ENCODE measurements at regions not wholly inside any gene's neighbourhood (a gene's known extent, or its start where the extent isn't known, plus 50 kb on each side); places are given as distances from the start of the nearest gene placed in this dataset.

- WGBS, result 93% methylated on average over 3 of the region's 3 CpGs
- Histone ChIP-seq H3K27me3 (ENCODE audit: control insufficient read depth in 4 of 4, insufficient read depth in 4 of 4, low read length in 3 of 4) (no peaks in the 10 kb centered on the region), H3K4me3 (ENCODE audit: low read depth in 1 of 3, low read length in 3 of 3) (no peak overlapping the region), H3K9me3 (ENCODE audit: control insufficient read depth in 4 of 4, low read length in 3 of 4) (peaks cover 0 to 5% (median 4%) of the 10 kb centered on the region in 4 donors), H3K27ac (ENCODE audit: low read depth in 1 of 2, low read length in 2 of 2) (no peak overlapping the region), H3K4me1 (ENCODE audit: control insufficient read depth in 4 of 4, insufficient read depth in 4 of 4, low read length in 3 of 4) (peaks cover 0 to 9% (median 3%) of the 10 kb centered on the region in 4 donors), H3K36me3 (ENCODE audit: control insufficient read depth in 4 of 4, insufficient read depth in 3 of 4, low read depth in 1 of 4, low read length in 3 of 4) (no peaks in the 10 kb centered on the region), H3K9ac (ENCODE audit: low read depth in 1 of 2, low read length in 2 of 2) (no peak overlapping the region)
- DNase-seq (ENCODE audit: low spot score), result no peak
- TF ChIP-seq FOXA2 (IDR thresholded peaks at IDR 0.05), result no peak
Measured at GRCh38 chr1:109819906-109820305, 56.2 kb upstream of the EPS8L3 start.

- WGBS, result 94% methylated on average over 9 of the region's 9 CpGs
- Histone ChIP-seq H3K4me1 (ENCODE audit: control insufficient read depth in 4 of 4, insufficient read depth in 4 of 4, low read length in 3 of 4) (peaks cover 0 to 9% (median 3%) of the 10 kb centered on the region in 4 donors), H3K9ac (ENCODE audit: low read depth in 1 of 2, low read length in 2 of 2) (no peak overlapping the region), H3K36me3 (ENCODE audit: control insufficient read depth in 4 of 4, insufficient read depth in 3 of 4, low read depth in 1 of 4, low read length in 3 of 4) (no peaks in the 10 kb centered on the region), H3K4me3 (ENCODE audit: low read depth in 1 of 3, low read length in 3 of 3) (no peak overlapping the region), H3K27me3 (ENCODE audit: control insufficient read depth in 4 of 4, insufficient read depth in 4 of 4, low read length in 3 of 4) (no peaks in the 10 kb centered on the region), H3K9me3 (ENCODE audit: control insufficient read depth in 4 of 4, low read length in 3 of 4) (peaks cover 0 to 5% (median 4%) of the 10 kb centered on the region in 4 donors), H3K27ac (ENCODE audit: low read depth in 1 of 2, low read length in 2 of 2) (no peak overlapping the region)
- DNase-seq (ENCODE audit: low spot score), result no peak
- TF ChIP-seq EGR1 (IDR thresholded peaks at IDR 0.05; ENCODE audit: low read depth in 2 of 2), result no peak
- no peak for TF ChIP-seq NR2F2 (IDR thresholded peaks at IDR 0.05)
- no peak for TF ChIP-seq GABPA (IDR thresholded peaks at IDR 0.05 in 1 of 2, conservative IDR thresholded peaks at IDR 0.05 in 1 of 2)
- TF ChIP-seq TAF1 (conservative IDR thresholded peaks at IDR 0.05), result no peak
- TF ChIP-seq CTCF (IDR thresholded peaks at IDR 0.05; ENCODE audit: low read depth, low read length, missing input control), result no peak
- no peak for TF ChIP-seq FOXA2 (IDR thresholded peaks at IDR 0.05)
- TF ChIP-seq HNF4G (IDR thresholded peaks at IDR 0.05), result no peak
- no peak for TF ChIP-seq RAD21 (IDR thresholded peaks at IDR 0.05)
- no peak for TF ChIP-seq HNF4A (conservative IDR thresholded peaks at IDR 0.05)
- TF ChIP-seq YY1 (IDR thresholded peaks at IDR 0.05), result no peak
- TF ChIP-seq FOXA1 (IDR thresholded peaks at IDR 0.05), result no peak
- TF ChIP-seq MAX (IDR thresholded peaks at IDR 0.05), result no peak
Measured at GRCh38 chr1:109818988-109819764, 55.5 kb upstream of the EPS8L3 start.

GRCh38 chr1:109818271-109818987 is 54.7 kb upstream of the EPS8L3 start:
- H3K27ac ChIP-seq (ENCODE audit: low read depth in 1 of 2, low read length in 2 of 2), result no peak overlapping the region
- 70% methylated on average over 6 of the region's 6 CpGs for WGBS

More at GRCh38 chr1:109818271-109818987, 54.7 kb upstream of the EPS8L3 start:
- H3K9me3 ChIP-seq (ENCODE audit: control insufficient read depth in 4 of 4, low read length in 3 of 4), result peaks cover 0 to 5% (median 4%) of the 10 kb centered on the region in 4 donors
- no peak for DNase-seq (ENCODE audit: low spot score)
- no peaks in the 10 kb centered on the region for H3K27me3 ChIP-seq (ENCODE audit: control insufficient read depth in 4 of 4, insufficient read depth in 4 of 4, low read length in 3 of 4)
- TF ChIP-seq CTCF (IDR thresholded peaks at IDR 0.05; ENCODE audit: low read depth, low read length, missing input control), result no peak
- no peak for TF ChIP-seq EGR1 (IDR thresholded peaks at IDR 0.05; ENCODE audit: low read depth in 2 of 2)
- peak in 1 of 2 donors; percentile 27 for TF ChIP-seq RAD21 (IDR thresholded peaks at IDR 0.05)
- no peak for TF ChIP-seq REST (IDR thresholded peaks at IDR 0.05)
- no peak for TF ChIP-seq HNF4A (conservative IDR thresholded peaks at IDR 0.05)
- TF ChIP-seq RXRA (IDR thresholded peaks at IDR 0.05), result no peak
- TF ChIP-seq FOXA1 (IDR thresholded peaks at IDR 0.05), result no peak
- no peak for TF ChIP-seq TAF1 (conservative IDR thresholded peaks at IDR 0.05)
- TF ChIP-seq, protein P1, sequence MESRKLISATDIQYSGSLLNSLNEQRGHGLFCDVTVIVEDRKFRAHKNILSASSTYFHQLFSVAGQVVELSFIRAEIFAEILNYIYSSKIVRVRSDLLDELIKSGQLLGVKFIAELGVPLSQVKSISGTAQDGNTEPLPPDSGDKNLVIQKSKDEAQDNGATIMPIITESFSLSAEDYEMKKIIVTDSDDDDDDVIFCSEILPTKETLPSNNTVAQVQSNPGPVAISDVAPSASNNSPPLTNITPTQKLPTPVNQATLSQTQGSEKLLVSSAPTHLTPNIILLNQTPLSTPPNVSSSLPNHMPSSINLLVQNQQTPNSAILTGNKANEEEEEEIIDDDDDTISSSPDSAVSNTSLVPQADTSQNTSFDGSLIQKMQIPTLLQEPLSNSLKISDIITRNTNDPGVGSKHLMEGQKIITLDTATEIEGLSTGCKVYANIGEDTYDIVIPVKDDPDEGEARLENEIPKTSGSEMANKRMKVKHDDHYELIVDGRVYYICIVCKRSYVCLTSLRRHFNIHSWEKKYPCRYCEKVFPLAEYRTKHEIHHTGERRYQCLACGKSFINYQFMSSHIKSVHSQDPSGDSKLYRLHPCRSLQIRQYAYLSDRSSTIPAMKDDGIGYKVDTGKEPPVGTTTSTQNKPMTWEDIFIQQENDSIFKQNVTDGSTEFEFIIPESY (IDR thresholded peaks at IDR 0.05), result no peak
- TF ChIP-seq NR2F2 (IDR thresholded peaks at IDR 0.05), result peak; percentile 83
- H3K9ac ChIP-seq (ENCODE audit: low read depth in 1 of 2, low read length in 2 of 2), result no peak overlapping the region
- H3K4me1 ChIP-seq (ENCODE audit: control insufficient read depth in 4 of 4, insufficient read depth in 4 of 4, low read length in 3 of 4), result peaks cover 0 to 6% (median 2%) of the 10 kb centered on the region in 4 donors
- H3K36me3 ChIP-seq (ENCODE audit: control insufficient read depth in 4 of 4, insufficient read depth in 3 of 4, low read depth in 1 of 4, low read length in 3 of 4), result no peaks in the 10 kb centered on the region
- H3K4me3 ChIP-seq (ENCODE audit: low read depth in 1 of 3, low read length in 3 of 3), result no peak overlapping the region

Measured in liver (tissue), 8 donors.